GM13977 (cell line): ENCODE measurements at regions not wholly inside any gene's neighbourhood (a gene's known extent, or its start where the extent isn't known, plus 50 kb on each side); places are given as distances from the start of the nearest gene placed in this dataset.

Source experiments
- DNase-seq: peaks from one replicate; pipeline ENCODE4 v3.0.0; 2012; ENCODE audit warnings: low spot score
- in situ Hi-C: fragments of 300-500 bp; cut with MboI; formaldehyde crosslinking; loops from one replicate; pipeline ENCODE4 v1.12.0; 2022; ENCODE audit warnings: low sequenced_read_pairs, low pct_unique_long_range_greater_than_20kb, mixed read lengths, inconsistent platforms; ENCODE audit not compliant: unreplicated experiment
- TF ChIP-seq, protein P1 (sequence below): IDR thresholded peaks from 2 replicates; pipeline ENCODE4 v1.5.1; 2012; ENCODE audit warnings: mild to moderate bottlenecking, control low read depth; ENCODE audit not compliant: insufficient read depth; ENCODE audit errors: extremely low read depth, missing control alignments

DNA sequence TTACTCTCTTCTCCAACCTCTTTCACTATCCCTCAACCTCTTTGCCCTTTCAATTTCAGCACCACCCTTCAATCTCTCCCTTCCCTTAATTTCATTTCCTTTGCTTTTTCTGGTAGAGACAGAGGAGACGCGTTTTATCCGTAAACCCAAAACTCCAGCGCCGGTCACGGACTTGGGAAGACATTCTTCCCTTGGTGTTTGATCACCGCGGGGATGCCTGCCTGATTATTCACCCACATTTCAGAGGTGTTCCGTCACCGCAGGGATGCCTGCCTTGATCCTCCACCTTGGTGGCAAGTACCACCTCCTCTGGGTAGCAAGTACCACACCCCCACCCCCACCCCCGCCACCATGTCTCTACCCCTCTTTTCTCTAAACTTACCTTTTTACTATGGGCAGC lies 669.4 kb upstream of the PKDCC start:
- in situ Hi-C loops: no loop called here
- DNase-seq: no peak
- TF ChIP-seq, protein P1, sequence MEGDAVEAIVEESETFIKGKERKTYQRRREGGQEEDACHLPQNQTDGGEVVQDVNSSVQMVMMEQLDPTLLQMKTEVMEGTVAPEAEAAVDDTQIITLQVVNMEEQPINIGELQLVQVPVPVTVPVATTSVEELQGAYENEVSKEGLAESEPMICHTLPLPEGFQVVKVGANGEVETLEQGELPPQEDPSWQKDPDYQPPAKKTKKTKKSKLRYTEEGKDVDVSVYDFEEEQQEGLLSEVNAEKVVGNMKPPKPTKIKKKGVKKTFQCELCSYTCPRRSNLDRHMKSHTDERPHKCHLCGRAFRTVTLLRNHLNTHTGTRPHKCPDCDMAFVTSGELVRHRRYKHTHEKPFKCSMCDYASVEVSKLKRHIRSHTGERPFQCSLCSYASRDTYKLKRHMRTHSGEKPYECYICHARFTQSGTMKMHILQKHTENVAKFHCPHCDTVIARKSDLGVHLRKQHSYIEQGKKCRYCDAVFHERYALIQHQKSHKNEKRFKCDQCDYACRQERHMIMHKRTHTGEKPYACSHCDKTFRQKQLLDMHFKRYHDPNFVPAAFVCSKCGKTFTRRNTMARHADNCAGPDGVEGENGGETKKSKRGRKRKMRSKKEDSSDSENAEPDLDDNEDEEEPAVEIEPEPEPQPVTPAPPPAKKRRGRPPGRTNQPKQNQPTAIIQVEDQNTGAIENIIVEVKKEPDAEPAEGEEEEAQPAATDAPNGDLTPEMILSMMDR: no peak

DNA sequence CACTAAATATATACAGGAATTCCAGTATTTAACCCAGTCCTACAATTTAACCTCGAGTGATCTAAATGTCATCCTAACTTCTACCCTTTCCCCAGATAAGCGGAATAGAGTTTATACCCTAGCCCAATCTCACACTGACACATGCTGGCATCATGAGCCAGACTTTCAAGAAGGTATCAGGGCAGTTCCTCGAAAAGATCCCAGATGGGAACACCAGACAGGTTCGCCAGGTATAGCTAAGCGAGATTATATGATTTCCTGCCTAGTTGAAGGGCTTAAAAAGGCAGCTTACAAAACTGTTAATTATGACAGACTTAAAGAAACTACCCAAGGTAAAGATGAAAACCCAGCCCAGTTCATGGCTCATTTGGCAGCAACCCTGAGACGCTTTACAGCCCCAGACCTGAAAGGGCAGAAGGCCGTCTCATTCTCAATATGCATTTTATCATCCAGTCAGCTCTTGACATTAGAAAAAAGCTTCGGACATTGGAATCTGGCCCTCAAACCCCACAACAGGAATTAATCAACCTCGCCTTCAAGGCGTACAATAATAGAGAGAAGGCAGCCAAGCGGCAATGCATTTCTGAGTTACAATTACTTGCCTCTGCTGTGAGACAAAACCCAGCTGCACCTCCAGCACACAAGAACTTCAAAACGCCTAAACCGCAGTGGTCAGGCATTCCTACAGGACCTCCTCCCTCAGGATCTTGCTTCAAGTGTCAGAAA lies 668.2 kb upstream of the PKDCC start:
- in situ Hi-C loops: no loop called here
- DNase-seq: no peak
- TF ChIP-seq, protein P1: no peak

DNA sequence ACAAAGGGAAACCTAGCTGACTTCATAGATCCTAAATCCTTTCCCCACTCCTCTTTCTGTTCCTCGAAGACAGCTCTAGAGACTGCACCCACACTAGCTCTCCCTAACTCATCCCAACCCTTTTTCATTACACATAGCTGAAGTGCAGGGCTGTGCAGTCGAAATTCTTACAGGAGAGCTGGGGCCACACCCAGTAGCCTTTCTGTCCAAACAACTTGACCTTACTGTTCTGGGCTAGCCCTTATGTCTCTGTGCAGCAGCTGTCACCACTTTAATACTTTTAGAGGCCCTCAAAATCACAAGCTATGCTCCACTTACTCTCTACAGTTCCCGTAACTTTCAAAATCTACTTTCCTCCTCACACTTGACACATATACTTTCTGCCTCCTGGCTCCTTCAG lies 666.1 kb upstream of the PKDCC start:
- in situ Hi-C loops: no loop called here
- DNase-seq: no peak
- TF ChIP-seq, protein P1: no peak

DNA sequence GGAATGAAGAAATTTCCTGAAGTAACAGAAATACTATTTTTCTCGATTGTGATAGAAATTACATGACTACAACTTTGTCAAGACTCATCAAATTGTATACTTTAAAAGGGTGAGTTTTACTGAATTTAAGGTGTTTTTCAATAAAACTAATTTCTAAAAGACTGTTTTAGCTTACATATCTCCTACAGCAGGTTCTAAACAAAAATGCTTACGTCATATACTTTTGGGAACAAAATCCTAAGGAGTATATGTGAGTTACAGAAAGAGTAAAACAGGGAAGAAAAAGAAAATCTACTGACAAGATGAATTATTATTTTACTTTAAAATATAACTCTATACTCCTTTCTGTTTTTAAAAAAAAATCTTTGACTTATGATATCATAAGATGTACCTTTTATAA lies 660.3 kb upstream of the PKDCC start:
- DNase-seq: no peak
- TF ChIP-seq, protein P1: no peak
- in situ Hi-C loops: no loop called here

DNA sequence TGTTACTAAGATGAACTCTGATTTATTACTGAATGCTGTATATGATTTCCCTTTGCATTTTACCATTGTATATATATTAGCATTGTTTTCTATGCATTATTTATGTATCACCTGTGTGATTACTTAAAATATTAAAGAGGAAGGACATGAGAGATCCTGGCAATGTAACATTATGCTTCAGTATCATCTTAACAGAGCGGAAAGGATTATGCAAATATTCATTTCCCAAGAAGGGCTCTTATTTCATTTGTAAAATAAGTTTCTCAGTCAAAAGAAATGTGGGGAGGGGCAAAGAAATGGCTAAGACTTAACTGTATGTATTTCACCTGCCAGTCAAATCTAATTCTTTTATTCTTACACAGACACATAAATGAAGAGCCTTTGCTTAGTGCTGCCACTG lies 654.2 kb upstream of the PKDCC start:
- DNase-seq: no peak
- in situ Hi-C loops: no loop called here
- TF ChIP-seq, protein P1: no peak

DNA sequence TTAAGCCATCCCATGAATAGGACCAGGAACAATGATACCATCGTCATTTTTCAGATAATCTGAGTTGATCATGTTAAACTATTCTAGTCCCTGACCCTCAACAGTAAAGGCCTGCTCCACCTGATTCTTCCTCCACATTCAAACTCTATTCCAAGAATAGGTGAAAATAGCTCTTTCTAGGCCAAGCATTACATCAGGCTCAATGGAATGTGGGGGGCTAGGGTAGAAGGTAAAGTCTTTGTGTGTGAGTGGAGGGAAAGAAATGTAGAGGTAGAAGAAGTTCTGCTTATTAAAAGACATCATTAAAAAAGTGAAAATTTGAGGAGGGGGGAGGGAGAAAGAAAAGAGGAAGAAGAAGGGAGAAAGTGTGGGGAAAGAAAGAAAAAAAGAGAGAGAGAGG lies 653.3 kb upstream of the PKDCC start:
- DNase-seq: no peak
- in situ Hi-C loops: no loop called here

More for the DNA sequence above, 653.3 kb upstream of the PKDCC start:
- TF ChIP-seq, protein P1: no peak
